ENCODE measurements at regions not wholly inside any gene's neighbourhood (a gene's known extent, or its start where the extent isn't known, plus 50 kb on each side); places are given as distances from the start of the nearest gene placed in this dataset.

DNA sequence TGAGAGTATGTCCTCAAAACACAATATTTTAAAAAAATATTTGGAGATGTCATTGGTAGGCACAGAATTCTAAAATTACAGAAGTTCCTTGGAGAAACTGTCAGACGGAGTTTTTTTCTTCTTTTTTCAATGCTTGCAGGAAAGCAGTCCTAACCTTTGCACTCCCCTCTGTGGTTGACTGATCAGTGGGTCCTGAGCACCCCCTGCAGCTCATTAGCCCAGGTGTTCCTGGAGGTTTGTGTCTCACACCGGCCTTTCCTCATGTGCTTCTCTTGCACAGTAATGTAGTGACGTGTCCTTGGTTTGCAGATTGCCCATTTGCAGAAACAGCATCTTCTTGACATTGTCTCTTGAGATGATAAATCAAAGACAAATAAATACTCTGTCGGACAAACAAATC lies 513.0 kb downstream of the TMEM121 start:
- TF ChIP-seq EZH2 (IDR thresholded peaks at IDR 0.05) (no peak), POLR2AphosphoS5 (IDR thresholded peaks at IDR 0.05; ENCODE audit: borderline replicate concordance, low read depth, low read length) (no peak), FOXP2 (optimal IDR thresholded peaks at IDR 0.05; ENCODE audit: control extremely low read depth, extremely low read length, insufficient read depth) (no peak)

Measured in SK-N-MC (cell line).